ENCODE measurements at regions not wholly inside any gene's neighbourhood (a gene's known extent, or its start where the extent isn't known, plus 50 kb on each side); places are given as distances from the start of the nearest gene placed in this dataset.

- peaks cover 44% of the 10 kb centered on the region for H3K27me3 ChIP-seq (ENCODE audit: insufficient read depth, low read length)
Observed at GRCh38 chr2:121039679-121040078, 245.3 kb downstream of the TFCP2L1 start.

GRCh38 chr2:121041516-121041915, 243.5 kb downstream of the TFCP2L1 start:
- no peak overlapping the region for H2AFZ ChIP-seq (ENCODE audit: low read length)
- H3K79me2 ChIP-seq (ENCODE audit: insufficient read depth, low read length), result no peaks in the 10 kb centered on the region
- no peak overlapping the region for H3K4me2 ChIP-seq (ENCODE audit: insufficient read depth, low read length)
- TF ChIP-seq CTCF (IDR thresholded peaks at IDR 0.05; ENCODE audit: extremely low read depth, low read depth, low read length), result no peak
- no peak for DNase-seq (ENCODE audit: insufficient read length, low spot score, missing footprints)
- no peaks in the 10 kb centered on the region for H3K36me3 ChIP-seq (ENCODE audit: insufficient read depth, low read length)
- H3K4me1 ChIP-seq (ENCODE audit: insufficient read depth, low read length), result peaks cover 2% of the 10 kb centered on the region
- no peaks in the 10 kb centered on the region for H4K20me1 ChIP-seq (ENCODE audit: insufficient read depth, low read length)
- H3K27ac ChIP-seq (ENCODE audit: low read depth, low read length), result no peak overlapping the region
- peaks cover 27% of the 10 kb centered on the region for H3K27me3 ChIP-seq (ENCODE audit: insufficient read depth, low read length)
- no peak overlapping the region for H3K4me3 ChIP-seq (ENCODE audit: insufficient read depth, low read length)
- H3K9me3 ChIP-seq (ENCODE audit: low read depth, low read length), result no peaks in the 10 kb centered on the region

More at GRCh38 chr2:121039679-121040078, 245.3 kb downstream of the TFCP2L1 start:
- Histone ChIP-seq H2AFZ (ENCODE audit: low read length) (no peak overlapping the region), H3K36me3 (ENCODE audit: insufficient read depth, low read length) (no peaks in the 10 kb centered on the region), H3K79me2 (ENCODE audit: insufficient read depth, low read length) (no peaks in the 10 kb centered on the region), H3K4me2 (ENCODE audit: insufficient read depth, low read length) (no peak overlapping the region), H3K9me3 (ENCODE audit: low read depth, low read length) (no peaks in the 10 kb centered on the region), H3K4me1 (ENCODE audit: insufficient read depth, low read length) (no peaks in the 10 kb centered on the region), H4K20me1 (ENCODE audit: insufficient read depth, low read length) (no peaks in the 10 kb centered on the region), H3K4me3 (ENCODE audit: insufficient read depth, low read length) (no peak overlapping the region), H3K27ac (ENCODE audit: low read depth, low read length) (no peak overlapping the region)
- DNase-seq (ENCODE audit: insufficient read length, low spot score, missing footprints), result no peak
- TF ChIP-seq CTCF (IDR thresholded peaks at IDR 0.05; ENCODE audit: extremely low read depth, low read depth, low read length), result no peak

DNA sequence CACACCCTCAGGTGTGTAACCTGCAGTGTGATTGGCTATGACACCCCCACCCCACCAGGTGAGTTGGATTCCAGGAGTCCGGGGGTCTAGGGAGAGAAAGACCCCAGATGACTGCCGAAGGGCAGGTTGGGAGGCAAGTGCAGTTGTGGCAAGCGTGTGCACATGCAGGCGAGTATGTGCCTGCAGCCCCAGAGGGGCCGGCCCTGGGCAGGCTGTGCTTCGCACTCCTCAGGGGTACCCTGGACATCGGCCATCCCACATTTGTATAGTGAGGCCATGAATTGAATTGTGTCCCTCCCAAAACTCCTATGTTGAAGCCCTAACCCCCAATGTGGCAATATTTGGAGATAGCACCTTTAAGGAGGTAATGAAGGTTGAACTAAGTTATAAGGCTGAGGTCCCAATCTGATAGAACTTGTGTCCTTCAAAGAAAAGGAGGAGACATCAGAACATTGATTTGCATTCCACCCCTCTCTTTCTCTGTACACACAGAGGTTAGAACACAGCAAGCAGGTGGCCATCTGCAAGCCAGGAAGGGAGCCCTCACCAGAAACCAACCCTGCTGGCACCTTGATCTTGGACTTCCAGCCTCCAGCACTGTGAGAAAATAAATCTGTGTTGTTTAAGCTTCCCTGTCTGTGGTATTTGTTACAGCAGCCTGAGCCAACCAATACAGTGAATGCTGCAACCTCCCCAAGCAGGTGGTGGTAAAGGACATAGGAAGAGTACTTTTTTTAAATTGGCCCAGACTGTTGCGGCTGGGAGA, 241.8 kb downstream of the TFCP2L1 start:
- Histone ChIP-seq H3K4me1 (ENCODE audit: insufficient read depth, low read length) (peaks cover 2% of the 10 kb centered on the region), H3K4me2 (ENCODE audit: insufficient read depth, low read length) (no peak overlapping the region), H2AFZ (ENCODE audit: low read length) (no peak overlapping the region), H4K20me1 (ENCODE audit: insufficient read depth, low read length) (no peaks in the 10 kb centered on the region), H3K27ac (ENCODE audit: low read depth, low read length) (no peak overlapping the region), H3K9me3 (ENCODE audit: low read depth, low read length) (no peaks in the 10 kb centered on the region), H3K27me3 (ENCODE audit: insufficient read depth, low read length) (peaks cover 18% of the 10 kb centered on the region), H3K4me3 (ENCODE audit: insufficient read depth, low read length) (no peak overlapping the region), H3K36me3 (ENCODE audit: insufficient read depth, low read length) (no peaks in the 10 kb centered on the region), H3K79me2 (ENCODE audit: insufficient read depth, low read length) (no peaks in the 10 kb centered on the region)
- TF ChIP-seq CTCF (IDR thresholded peaks at IDR 0.05; ENCODE audit: extremely low read depth, low read depth, low read length), result no peak
- DNase-seq (ENCODE audit: insufficient read length, low spot score, missing footprints), result no peak

- Histone ChIP-seq H3K27me3 (ENCODE audit: insufficient read depth, low read length) (peaks cover 16% of the 10 kb centered on the region), H3K79me2 (ENCODE audit: insufficient read depth, low read length) (no peaks in the 10 kb centered on the region), H3K4me1 (ENCODE audit: insufficient read depth, low read length) (peaks cover 2% of the 10 kb centered on the region), H3K27ac (ENCODE audit: low read depth, low read length) (no peak overlapping the region), H3K9me3 (ENCODE audit: low read depth, low read length) (no peaks in the 10 kb centered on the region), H2AFZ (ENCODE audit: low read length) (no peak overlapping the region), H3K4me3 (ENCODE audit: insufficient read depth, low read length) (no peak overlapping the region), H3K4me2 (ENCODE audit: insufficient read depth, low read length) (no peak overlapping the region), H3K36me3 (ENCODE audit: insufficient read depth, low read length) (no peaks in the 10 kb centered on the region), H4K20me1 (ENCODE audit: insufficient read depth, low read length) (no peaks in the 10 kb centered on the region)
- TF ChIP-seq CTCF (IDR thresholded peaks at IDR 0.05; ENCODE audit: extremely low read depth, low read depth, low read length), result peak; percentile 21
- no peak for DNase-seq (ENCODE audit: insufficient read length, low spot score, missing footprints)
Observed at GRCh38 chr2:121043827-121044222, 241.2 kb downstream of the TFCP2L1 start.

All from osteoblast (primary cell).